HG03442 (cell line): ENCODE measurements at regions not wholly inside any gene's neighbourhood (a gene's known extent, or its start where the extent isn't known, plus 50 kb on each side); places are given as distances from the start of the nearest gene placed in this dataset.

ENCODE experiments used
- ATAC-seq: cut with Tn5 transposase; IDR thresholded peaks from one replicate; pipeline ENCODE4 v1.9.1; 2021; ENCODE audit warnings: mild to moderate bottlenecking, moderate library complexity; ENCODE audit not compliant: unreplicated experiment

DNA sequence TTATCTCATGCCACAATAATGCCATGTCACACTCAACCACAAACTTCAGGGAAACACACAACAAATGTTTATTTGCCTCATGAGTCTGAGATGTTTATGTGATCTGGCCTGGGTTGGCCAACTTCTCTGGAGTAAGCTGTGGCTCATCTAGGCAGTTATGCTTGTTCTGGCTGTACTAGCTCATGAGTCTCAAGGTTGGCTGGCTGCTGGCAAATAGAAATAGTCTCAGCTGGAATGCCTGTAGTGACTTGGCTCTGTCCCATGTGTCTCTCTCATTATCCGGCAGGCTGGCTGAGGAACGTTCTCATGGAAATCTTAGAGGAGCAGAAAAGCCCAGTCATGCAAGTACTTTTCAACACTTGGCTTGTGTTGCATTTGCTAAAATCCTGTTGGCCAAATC lies 234.9 kb upstream of the CDH2 start:
- no peak for ATAC-seq

DNA sequence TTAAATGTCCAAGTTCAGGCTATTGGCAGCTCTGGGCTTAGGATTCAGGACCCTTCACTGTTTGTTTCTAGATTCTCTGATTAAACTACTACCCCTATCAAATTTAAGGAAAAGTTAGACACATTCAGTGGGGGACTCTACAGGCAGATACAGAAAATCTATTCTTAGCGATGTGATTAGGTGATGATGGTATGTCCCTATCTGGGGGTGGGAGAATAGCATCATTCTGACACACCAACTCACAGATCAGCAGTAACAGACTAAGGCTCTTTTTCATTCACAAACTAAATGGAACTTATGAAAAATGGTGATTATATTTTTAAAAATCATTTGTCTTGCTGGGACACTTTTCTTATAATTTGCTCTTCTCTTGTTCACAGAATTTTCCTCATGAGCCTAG lies 232.9 kb upstream of the CDH2 start:
- no peak for ATAC-seq

DNA sequence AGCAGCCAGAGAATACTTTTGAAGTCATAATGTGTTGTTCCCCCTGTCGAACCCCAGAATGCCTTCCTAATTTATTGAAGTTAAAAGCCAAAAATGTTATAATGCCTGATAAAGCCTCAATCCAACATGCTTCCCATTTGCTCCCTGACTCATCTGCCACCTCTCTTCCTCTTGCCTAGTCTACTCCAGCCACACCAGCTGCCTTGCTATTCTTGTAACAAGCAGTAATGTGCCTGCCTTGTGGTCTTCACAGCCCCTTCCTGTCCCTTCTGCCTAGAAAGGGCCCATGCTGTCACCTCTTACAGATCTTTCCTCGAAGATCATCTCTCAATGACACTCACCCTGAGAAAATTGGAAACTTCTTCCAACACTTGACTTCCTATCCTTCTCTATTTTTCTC lies 231.6 kb upstream of the CDH2 start:
- no peak for ATAC-seq

DNA sequence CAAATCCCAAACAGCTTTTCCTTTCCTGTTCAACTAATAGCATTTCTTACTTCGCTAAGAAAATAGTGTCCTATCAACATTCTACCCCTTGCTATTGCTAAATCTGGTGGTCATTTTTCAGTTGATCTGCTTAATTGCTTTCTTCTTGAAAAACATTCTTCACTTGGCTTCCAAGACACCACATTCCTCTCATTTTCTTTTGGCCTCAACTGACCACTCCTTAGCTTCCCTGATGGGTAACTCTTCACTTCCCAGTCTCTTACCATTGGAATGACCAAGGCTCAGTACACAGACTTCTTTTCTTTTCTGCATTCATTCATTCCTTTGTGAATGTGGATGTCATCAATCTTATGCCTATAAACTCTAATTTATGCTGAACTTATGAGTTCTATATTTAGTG lies 230.8 kb upstream of the CDH2 start:
- no peak for ATAC-seq

DNA sequence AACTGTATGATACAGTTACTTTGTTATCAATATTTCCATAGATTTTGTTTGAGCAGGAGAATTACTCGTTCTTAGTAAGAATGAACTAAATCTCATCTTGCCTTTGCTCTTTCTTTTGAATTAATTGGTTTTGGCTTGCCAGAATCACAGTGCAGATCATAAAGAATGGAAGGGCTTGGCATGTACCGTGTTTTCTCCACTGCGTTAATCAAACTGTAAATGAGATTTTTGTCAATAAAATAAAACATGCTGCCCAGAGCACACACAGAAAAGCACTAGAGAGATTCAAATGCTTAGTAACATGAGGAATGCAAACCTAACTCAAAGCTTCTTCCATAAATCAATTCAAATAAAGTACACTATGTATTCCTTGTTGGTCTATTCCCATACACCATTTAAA lies 229.6 kb upstream of the CDH2 start:
- ATAC-seq: no peak

DNA sequence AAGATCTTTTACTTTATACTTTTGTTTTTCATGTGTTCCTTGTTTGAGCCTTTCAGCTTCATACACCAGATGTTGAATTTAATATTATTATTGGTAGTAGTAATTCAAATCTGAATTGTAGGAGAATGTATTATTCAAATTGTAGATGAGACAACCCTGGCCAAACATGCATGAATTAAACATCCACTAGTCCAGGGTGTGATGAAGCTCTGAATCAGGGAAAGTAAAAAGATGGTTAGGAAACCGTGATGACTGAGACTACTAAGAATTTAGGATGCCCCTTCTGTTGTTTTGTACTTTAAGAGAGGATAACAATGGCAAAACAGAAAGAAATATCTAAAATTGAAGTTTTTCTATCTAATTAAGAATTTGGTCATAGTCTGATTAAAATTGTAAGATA lies 227.8 kb upstream of the CDH2 start:
- ATAC-seq: no peak

DNA sequence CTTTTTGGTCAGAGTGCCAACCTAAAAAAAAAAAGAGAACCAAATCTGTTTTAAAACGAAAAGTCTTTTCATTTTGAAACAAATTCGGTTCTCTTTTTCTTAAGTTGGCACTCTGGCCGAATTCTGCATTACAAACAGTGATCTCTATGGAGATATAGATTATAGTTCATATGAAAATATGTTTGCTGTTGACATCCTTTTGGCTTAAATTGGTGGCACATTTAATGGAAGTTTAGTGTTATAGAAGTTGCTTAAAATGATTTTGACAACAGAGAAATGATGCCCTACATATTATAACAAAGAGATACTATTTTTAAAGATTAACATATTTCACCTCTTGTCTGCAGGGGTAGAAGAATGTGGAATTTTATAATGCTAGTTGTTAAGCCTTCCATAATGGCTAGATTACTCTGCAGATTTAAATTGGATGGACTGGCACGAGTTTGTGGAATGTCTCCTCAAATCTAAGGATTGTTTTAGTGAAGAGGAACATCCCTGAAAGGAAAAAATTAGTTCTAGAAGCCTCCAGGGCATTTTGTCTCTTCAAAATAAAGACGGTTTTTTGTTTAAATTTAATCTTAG lies 222.9 kb upstream of the CDH2 start:
- no peak for ATAC-seq

DNA sequence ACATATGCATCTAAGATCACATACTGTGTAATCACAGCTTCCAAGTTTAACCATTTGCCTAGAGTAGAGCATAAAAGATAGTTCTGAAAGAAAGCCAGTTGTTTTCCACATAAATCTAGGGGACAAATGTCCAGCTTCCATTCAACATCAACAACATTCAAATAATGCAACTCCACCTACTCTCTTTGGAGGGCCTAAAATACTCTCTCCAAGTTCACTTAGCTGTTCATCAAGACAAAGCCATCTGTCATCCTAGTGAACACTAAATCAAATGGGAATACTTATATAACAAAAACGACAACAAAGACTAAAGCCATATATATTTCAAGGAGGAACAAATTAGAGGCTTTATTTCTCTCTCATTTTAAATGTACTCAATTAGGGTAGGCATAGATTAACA lies 221.5 kb upstream of the CDH2 start:
- ATAC-seq: no peak

DNA sequence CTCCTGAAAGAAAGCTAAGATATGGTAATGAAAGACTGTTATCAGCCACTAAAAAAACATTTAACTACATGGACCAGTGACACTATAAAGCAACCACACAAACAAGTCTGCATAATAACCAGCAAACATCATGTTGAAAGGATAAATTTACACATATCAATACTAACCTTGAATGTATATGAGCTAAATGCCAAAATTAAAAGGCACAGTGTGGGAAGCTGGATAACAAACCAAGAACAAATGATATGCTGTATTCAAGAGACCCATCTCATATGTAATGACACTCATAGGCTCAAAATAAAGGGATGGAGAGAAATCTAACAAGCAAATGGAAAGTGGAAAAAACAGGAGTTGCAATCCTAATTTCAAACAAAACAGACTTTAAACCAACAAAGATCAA lies 213.1 kb upstream of the CDH2 start:
- ATAC-seq: no peak

DNA sequence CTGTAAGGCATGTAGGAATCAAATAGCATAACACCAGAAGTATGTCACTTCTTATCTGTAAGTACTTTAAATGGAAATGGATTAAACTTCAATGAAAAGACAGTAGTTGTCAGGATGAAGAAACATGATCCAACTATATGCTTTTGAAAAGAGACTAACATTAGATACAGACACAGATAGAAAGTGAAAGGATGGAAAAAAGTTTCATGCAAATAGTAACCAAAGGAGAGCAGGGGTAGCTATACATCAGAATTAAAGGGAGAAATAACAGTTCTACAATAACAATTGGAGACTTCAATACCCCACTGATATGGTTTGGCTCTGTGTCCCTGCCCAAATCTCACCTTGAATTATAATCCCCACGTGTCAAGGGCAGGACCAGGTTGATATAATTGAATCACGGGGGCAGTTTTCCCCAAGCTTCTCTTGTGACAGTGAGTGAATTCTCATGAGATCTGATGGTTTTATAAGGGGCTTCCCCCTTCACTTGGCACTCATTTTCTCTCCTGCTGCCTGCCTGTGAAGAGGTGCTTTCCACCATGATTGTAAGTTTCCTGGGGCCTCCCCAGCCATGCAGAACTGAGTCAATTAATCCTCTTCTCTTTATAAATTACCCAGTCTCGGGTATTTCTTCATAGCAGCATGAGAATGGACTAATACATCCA lies 205.4 kb upstream of the CDH2 start:
- ATAC-seq: no peak

DNA sequence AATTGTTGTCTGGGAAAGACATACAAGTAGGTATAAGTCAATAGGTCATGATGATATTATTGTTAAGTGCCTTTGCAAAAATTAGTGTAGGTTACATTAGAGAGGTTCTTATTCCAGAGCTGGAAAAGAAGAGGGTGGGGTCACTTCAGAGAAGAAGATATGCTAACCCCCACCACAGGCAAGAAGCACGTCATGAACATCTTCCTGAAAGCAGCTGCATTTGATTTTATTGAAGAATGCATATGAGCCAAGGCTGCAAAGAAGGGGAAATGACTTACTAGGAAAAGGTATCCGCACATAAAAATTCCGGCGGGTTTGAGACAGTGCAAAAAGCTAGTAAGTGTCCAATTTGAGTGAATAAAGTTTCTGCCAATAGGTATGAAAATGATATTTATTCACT lies 195.3 kb upstream of the CDH2 start:
- no peak for ATAC-seq

DNA sequence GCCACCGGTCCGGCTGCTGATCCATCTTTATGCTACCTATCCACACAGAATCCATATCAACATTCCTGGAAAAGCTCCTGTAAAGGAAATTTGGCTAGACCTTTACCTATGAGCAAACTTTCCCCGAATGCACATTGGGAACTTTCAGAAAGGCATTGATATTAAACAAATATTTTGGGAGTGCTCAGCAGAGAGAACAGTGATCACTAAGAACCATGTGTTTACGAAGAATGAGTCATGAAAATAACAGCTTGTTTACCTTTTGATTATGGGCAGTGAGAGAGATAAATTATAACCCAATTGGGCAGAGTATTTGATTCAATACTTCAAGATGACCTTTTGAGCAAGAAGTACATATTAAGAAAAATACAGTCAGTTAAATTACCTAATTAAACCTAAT lies 189.7 kb upstream of the CDH2 start:
- ATAC-seq: no peak

DNA sequence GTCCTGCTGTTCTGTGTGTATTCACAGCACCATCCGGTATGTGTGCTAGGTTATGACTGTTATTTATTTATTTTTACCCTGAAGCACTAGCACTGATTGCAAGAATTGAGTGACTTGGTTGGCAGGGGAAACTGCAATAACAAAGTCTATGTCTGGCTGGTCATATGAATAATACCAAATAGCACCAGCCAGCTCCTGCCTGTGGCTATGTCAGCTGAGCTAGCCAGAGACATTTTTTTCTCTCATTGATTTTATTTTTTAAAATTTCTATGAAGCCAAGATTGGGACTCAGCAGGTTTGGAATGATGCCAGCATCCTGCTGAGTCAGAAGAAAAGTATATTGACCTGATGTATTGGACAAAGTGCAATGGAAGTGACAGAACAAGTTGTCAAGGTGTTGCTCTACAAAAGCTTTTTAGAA lies 188.5 kb upstream of the CDH2 start:
- no peak for ATAC-seq

DNA sequence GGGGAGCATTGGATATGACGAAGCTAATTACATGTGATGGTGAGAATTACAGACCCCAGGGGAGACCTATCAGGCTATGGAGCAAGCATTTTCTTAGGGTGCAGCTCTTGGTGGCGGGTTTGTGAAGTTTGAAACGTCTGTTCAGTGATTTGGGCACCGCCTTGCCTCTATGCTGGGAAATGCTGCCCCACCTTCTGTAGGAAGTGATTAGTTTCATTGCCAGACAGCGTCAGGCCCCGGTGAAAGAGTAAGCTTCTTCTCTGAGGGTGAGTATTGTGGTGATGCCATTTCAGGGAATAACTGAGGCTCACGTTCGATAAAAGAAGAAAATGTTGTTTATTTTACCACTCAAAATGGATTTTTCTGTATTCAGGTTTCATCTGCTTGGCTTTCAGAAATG lies 186.2 kb upstream of the CDH2 start:
- ATAC-seq: no peak

DNA sequence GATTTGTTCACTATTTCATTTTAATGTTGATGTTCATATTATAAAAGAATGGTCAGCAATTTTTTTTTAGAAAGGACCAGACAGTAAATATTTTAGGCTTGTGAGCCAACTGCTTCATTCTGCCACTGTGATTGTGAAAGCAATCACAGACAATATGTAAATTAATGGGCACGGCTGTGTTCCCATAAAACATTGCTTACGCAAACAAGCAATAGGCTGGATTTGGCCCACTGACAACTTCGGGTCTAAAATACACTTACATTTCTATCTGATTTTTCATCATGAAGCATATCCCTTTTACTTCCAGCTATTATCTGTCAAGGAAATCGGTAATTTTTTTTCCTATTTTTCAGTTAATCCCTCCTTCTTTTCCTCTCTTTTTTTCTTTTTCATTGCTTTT lies 182.2 kb upstream of the CDH2 start:
- ATAC-seq: no peak

DNA sequence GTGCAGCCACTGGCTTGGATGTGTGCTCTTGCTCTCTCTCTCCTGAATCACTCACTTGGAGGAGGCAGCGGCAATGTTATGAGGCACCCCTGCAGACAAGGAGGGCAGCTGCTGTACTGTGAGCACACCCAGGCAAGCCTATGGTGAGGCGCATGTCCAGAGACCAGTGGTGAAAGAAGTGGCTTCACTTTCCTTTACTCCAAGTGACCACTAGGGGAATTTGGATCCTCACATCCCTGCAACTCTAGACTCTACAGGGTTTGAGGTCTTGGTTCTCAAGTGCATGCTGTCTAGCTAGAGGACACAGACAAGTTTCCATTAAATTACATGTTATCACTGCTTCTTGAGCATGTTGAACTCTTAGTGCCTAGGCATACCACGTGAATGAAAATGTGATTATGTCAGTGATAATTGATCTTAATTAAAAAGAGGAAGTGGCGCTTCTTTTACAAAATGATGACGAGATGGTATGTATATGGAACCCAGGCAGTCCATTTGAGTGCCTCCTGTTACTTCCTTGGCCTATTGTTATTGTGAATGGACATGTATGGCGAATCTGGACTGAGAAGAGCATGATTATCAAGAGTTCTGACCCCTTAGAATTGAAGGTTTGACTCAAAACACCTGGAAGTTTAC lies 181.0 kb upstream of the CDH2 start:
- no peak for ATAC-seq

DNA sequence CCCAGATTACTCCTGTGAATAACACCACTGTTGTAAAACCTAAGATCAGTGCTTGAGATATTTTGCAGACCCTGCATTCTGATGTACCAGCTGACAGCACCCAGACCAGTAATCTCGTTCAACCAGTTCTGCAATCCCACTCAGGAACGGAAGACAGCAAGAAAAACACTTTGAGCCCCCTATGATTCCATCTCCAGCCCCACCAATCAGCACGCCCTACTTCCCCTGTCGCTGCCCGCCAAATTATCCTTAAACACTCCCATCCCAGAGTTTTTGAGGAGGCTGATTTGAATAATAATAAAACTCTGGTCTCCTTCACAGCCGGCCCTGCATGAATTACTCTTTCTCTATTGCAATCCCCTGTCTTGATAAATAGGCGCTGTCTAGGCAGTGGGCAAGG lies 173.9 kb upstream of the CDH2 start:
- no peak for ATAC-seq

DNA sequence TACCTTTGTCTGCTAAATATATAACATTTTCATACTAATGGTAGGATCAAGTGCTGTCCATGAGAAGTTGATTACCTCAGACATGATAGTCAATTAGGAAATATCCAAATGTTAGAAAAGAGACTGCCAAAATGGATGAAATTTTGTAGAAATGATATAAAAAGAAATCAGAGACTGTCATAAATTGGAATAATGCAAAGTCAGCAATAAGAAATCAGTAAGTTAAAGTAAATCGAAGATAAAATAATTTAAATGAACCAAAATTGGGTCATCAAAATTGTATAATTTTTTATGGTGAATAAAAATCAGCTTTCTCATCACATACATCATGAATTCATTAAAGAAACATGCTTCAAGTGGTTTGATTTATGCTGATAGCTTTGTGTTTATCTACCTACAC lies 165.3 kb upstream of the CDH2 start:
- no peak for ATAC-seq

DNA sequence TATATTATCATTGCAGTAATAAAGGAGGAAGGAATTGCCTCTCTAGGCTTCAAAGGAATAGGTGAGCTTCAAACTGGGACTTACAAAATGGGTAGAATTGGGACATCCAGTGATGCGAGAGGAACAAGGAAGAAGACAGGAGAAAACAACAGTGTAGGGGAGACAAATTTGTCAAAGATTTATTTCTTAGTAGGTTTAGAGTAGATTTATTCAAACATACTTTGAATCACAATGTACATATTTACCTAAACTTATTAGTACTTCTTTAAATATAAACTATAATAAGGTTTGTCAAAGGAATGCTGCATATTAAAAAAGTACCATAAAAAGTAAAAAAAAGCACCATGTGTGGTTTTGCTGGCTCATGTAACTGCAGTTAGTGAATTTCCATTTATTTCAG lies 161.4 kb upstream of the CDH2 start:
- no peak for ATAC-seq

DNA sequence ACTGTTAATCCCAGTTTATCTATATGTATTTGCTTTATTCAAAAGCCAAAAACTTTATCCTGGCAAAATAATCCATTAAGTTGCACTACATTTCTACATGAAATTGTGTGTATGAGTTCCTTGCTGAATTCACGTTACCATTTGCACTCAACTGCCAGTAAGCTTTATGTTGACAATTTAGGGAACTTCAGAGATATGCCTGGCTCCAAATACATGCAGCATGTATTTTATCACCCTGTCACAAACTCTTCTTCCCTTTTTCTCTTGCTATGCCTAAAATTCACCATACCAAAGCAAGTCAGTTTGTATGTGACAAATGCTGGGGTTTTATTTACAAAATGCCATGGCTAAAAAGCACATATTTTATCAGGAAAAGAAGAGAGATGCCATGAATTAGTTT lies 157.6 kb upstream of the CDH2 start:
- ATAC-seq: no peak

DNA sequence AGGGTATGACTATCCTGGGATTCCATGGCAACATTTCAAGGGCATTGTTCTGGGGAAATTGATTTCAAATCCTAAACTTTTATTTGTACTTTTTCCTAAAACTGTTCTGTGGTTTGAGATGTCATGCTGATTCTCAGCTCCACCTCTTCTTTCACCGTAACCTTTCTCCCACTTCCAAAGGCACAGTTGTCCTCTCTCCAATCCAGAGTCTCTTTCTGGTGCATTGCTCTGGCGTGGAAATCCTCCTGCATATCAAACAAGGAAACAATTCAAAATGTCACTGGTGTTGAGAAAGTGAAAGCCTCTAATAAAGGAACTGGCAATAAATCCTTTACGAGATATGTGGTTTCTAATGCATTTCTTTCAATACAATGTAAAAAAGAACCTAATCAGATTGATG lies 155.1 kb upstream of the CDH2 start:
- no peak for ATAC-seq

DNA sequence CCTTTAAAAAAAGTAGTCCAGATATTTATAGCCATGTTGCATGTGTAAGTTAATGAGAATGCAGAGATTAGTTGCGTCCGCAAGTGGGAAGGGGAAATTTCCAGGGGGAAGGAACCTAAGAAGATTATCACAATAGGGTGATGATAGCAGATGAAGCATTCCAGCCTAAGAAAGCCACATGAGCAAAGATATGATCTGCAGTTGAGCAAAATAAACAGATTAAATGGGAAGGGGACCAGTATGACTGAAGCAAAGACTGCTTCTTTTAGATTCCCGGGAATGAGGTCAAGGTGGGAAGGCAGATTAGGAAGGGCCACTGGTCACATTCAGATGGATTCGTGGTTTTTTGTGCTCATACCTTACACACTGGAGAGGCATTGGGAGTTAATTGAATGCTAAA lies 154.6 kb upstream of the CDH2 start:
- no peak for ATAC-seq

DNA sequence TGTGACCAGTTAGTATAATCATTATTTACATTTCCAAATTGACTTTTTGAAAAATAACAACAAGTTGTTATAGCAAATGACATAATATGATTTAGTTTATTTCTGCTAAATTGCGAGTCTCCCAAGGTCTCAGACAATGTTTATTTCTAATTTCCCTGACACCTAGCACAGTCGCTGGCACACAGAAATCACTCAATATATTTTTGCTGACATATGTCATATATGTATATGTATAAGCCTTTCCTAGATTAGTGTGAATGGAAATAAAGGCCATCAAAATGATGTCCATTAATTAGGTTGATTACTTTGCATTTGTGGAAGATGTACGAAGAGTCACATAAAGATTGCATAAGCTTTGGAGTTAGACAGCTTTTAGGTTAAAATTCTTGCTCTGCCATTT lies 136.7 kb upstream of the CDH2 start:
- no peak for ATAC-seq
